IMR-90 (cell line): ENCODE measurements at regions not wholly inside any gene's neighbourhood (a gene's known extent, or its start where the extent isn't known, plus 50 kb on each side); places are given as distances from the start of the nearest gene placed in this dataset.

Source experiments
- BHLHE40 ChIP-seq: fragments of 150-350 bp; IDR thresholded peaks from 2 replicates; pipeline ENCODE4 v1.6.1; 2016; ENCODE audit warnings: mild to moderate bottlenecking, low read depth, low read length
- CEBPB ChIP-seq: IDR thresholded peaks from 2 replicates; pipeline ENCODE4 v1.6.1; 2012; ENCODE audit warnings: low read depth, low read length, improper control_type of control experiment
- CHD1 ChIP-seq: IDR thresholded peaks from 2 replicates; pipeline ENCODE4 v1.6.1; 2012; ENCODE audit warnings: low read depth, low read length, improper control_type of control experiment
- MAFK ChIP-seq: IDR thresholded peaks from 2 replicates; pipeline ENCODE4 v1.6.1; 2012; ENCODE audit warnings: low read depth, low read length, improper control_type of control experiment
- MAZ ChIP-seq: IDR thresholded peaks from 2 replicates; pipeline ENCODE4 v1.6.1; 2012; ENCODE audit warnings: low read depth, mild to moderate bottlenecking, low read length, improper control_type of control experiment, moderate library complexity, borderline replicate concordance
- MXI1 ChIP-seq: IDR thresholded peaks from 2 replicates; pipeline ENCODE4 v1.6.1; 2012; ENCODE audit warnings: low read depth, mild to moderate bottlenecking, low read length, moderate library complexity, borderline replicate concordance
- NFE2L2 ChIP-seq: fragments of 150-350 bp; IDR thresholded peaks from 2 replicates; pipeline ENCODE4 v1.6.1; 2016; ENCODE audit warnings: low read depth, mild to moderate bottlenecking, low read length
- POLR2A ChIP-seq: IDR thresholded peaks from 2 replicates; pipeline ENCODE4 v1.6.1; 2012; ENCODE audit warnings: mild to moderate bottlenecking, low read depth, low read length
- RAD21 ChIP-seq: IDR thresholded peaks from 2 replicates; pipeline ENCODE4 v1.6.1; 2012; ENCODE audit warnings: low read length, improper control_type of control experiment
- RFX5 ChIP-seq: IDR thresholded peaks from 2 replicates; pipeline ENCODE4 v1.8.0; 2012; ENCODE audit warnings: low read depth, mild to moderate bottlenecking, low read length, moderate library complexity
- SMC3 ChIP-seq: fragments of 150-350 bp; IDR thresholded peaks from 2 replicates; pipeline ENCODE4 v1.6.1; 2016; ENCODE audit warnings: low read depth, mild to moderate bottlenecking, antibody characterized with exemption, low read length, moderate library complexity
- TF ChIP-seq, protein P1 (sequence below): conservative IDR thresholded peaks from 2 replicates; pipeline ENCODE4 v1.5.1; 2012; ENCODE audit warnings: mild to moderate bottlenecking, low read depth, low read length, improper control_type of control experiment
- TF ChIP-seq, protein P2 (sequence below): fragments of 150-350 bp; IDR thresholded peaks from 2 replicates; pipeline ENCODE4 v1.6.1; 2016; ENCODE audit warnings: low read depth, mild to moderate bottlenecking, low read length, moderate library complexity, borderline replicate concordance
- TF ChIP-seq, protein P3 (sequence below): fragments of 150-350 bp; IDR thresholded peaks from 2 replicates; pipeline ENCODE4 v1.6.1; 2017; ENCODE audit warnings: mild to moderate bottlenecking, antibody characterized with exemption, low read length, low read depth

DNA sequence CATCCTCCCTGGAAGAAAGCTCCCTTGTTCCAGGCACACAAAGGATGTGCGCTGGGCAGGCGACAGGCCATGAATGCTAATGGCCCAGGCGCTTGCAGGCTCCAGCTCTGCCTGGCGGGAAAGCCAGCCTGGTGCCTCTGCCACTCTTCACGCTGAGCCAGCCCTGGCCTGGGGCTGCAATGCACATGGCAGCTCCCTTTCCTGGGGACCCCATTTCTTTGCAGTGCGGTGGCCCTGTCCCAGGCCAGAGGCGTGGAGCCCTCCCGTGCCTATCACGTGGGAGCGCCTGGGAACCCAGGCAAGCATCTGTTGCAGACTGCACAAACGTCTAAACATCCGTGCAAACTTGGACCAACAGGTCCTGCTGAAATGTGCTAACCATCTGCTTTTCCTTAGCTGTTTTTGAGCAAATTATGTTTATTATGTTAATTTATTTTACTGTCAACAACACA is 152.1 kb upstream of the LYZL2 start:
- TF ChIP-seq, protein P1, sequence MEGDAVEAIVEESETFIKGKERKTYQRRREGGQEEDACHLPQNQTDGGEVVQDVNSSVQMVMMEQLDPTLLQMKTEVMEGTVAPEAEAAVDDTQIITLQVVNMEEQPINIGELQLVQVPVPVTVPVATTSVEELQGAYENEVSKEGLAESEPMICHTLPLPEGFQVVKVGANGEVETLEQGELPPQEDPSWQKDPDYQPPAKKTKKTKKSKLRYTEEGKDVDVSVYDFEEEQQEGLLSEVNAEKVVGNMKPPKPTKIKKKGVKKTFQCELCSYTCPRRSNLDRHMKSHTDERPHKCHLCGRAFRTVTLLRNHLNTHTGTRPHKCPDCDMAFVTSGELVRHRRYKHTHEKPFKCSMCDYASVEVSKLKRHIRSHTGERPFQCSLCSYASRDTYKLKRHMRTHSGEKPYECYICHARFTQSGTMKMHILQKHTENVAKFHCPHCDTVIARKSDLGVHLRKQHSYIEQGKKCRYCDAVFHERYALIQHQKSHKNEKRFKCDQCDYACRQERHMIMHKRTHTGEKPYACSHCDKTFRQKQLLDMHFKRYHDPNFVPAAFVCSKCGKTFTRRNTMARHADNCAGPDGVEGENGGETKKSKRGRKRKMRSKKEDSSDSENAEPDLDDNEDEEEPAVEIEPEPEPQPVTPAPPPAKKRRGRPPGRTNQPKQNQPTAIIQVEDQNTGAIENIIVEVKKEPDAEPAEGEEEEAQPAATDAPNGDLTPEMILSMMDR = no peak
- TF ChIP-seq, protein P2, sequence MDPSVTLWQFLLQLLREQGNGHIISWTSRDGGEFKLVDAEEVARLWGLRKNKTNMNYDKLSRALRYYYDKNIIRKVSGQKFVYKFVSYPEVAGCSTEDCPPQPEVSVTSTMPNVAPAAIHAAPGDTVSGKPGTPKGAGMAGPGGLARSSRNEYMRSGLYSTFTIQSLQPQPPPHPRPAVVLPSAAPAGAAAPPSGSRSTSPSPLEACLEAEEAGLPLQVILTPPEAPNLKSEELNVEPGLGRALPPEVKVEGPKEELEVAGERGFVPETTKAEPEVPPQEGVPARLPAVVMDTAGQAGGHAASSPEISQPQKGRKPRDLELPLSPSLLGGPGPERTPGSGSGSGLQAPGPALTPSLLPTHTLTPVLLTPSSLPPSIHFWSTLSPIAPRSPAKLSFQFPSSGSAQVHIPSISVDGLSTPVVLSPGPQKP = no peak
- TF ChIP-seq RAD21 (no peak), SMC3 (no peak), POLR2A (no peak), MXI1 (no peak), BHLHE40 (no peak), CHD1 (no peak), MAFK (no peak), CEBPB (no peak), NFE2L2 (no peak), MAZ (no peak), RFX5 (no peak)
- TF ChIP-seq, protein P3, sequence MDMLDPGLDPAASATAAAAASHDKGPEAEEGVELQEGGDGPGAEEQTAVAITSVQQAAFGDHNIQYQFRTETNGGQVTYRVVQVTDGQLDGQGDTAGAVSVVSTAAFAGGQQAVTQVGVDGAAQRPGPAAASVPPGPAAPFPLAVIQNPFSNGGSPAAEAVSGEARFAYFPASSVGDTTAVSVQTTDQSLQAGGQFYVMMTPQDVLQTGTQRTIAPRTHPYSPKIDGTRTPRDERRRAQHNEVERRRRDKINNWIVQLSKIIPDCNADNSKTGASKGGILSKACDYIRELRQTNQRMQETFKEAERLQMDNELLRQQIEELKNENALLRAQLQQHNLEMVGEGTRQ = no peak
